ENCODE measurements at regions not wholly inside any gene's neighbourhood (a gene's known extent, or its start where the extent isn't known, plus 50 kb on each side); places are given as distances from the start of the nearest gene placed in this dataset.

- TF ChIP-seq POLR2A (IDR thresholded peaks at IDR 0.05): no peak
- TF ChIP-seq, protein P1, sequence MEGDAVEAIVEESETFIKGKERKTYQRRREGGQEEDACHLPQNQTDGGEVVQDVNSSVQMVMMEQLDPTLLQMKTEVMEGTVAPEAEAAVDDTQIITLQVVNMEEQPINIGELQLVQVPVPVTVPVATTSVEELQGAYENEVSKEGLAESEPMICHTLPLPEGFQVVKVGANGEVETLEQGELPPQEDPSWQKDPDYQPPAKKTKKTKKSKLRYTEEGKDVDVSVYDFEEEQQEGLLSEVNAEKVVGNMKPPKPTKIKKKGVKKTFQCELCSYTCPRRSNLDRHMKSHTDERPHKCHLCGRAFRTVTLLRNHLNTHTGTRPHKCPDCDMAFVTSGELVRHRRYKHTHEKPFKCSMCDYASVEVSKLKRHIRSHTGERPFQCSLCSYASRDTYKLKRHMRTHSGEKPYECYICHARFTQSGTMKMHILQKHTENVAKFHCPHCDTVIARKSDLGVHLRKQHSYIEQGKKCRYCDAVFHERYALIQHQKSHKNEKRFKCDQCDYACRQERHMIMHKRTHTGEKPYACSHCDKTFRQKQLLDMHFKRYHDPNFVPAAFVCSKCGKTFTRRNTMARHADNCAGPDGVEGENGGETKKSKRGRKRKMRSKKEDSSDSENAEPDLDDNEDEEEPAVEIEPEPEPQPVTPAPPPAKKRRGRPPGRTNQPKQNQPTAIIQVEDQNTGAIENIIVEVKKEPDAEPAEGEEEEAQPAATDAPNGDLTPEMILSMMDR (IDR thresholded peaks at IDR 0.05): no peak
Measured at GRCh38 chr21:22456241-22456640, 1458.0 kb downstream of the NCAM2 start.
